ENCODE measurements at regions not wholly inside any gene's neighbourhood (a gene's known extent, or its start where the extent isn't known, plus 50 kb on each side); places are given as distances from the start of the nearest gene placed in this dataset.

DNA sequence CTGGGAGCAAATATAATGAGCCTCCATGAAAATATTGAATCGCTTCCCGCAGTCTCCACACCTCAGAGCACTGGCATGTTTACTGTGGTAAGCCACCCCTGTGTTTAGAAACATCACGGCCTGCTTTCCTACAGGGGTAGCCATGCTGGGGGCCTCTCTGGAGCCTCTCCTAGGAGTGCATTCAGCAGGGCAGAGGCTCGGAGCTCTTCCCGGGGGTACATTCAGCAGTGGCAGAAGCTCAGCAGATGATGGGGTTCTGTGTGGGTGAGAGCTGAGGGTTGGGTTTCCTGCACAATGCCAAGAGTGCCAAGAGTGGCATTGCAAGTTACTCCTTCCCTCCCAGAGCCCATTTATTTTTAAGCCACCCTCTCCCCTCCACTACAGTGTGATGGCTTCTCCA, 386.6 kb downstream of the SEC14L1 start (continued):
- TF ChIP-seq ZNF318 (IDR thresholded peaks at IDR 0.05; ENCODE audit: borderline replicate concordance in 1 of 2, low read depth in 1 of 2) (no peak), ZNF518B (CRISPR knock-in tag; IDR thresholded peaks at IDR 0.05) (no peak), BHLHE40 (IDR thresholded peaks at IDR 0.05; ENCODE audit: low read length) (no peak), KLF13 (tag; IDR thresholded peaks at IDR 0.05; ENCODE audit: borderline replicate concordance, low read depth) (no peak), BRD4 (IDR thresholded peaks at IDR 0.05) (no peak), ZSCAN32 (CRISPR knock-in tag; IDR thresholded peaks at IDR 0.05) (no peak), KDM5B (IDR thresholded peaks at IDR 0.05; ENCODE audit: insufficient replicate concordance, low read depth, low read length) (no peak), ETV1 (tag; conservative IDR thresholded peaks at IDR 0.05; ENCODE audit: low read depth) (no peak)
- TF ChIP-seq, protein P1, sequence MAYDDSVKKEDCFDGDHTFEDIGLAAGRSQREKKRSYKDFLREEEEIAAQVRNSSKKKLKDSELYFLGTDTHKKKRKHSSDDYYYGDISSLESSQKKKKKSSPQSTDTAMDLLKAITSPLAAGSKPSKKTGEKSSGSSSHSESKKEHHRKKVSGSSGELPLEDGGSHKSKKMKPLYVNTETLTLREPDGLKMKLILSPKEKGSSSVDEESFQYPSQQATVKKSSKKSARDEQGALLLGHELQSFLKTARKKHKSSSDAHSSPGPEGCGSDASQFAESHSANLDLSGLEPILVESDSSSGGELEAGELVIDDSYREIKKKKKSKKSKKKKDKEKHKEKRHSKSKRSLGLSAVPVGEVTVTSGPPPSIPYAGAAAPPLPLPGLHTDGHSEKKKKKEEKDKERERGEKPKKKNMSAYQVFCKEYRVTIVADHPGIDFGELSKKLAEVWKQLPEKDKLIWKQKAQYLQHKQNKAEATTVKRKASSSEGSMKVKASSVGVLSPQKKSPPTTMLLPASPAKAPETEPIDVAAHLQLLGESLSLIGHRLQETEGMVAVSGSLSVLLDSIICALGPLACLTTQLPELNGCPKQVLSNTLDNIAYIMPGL (CRISPR knock-in tag; IDR thresholded peaks at IDR 0.05), result no peak
